SK-N-SH (cell line): ENCODE measurements at regions not wholly inside any gene's neighbourhood (a gene's known extent, or its start where the extent isn't known, plus 50 kb on each side); places are given as distances from the start of the nearest gene placed in this dataset.
A peak's percentile ranks its signal among the peaks of the same experiment; 100 is the strongest.

ENCODE experiments used
- CTCF ChIA-PET: fragments of 300-600, 350-600 bp; formaldehyde crosslinking; extraction: SDS; loops from one replicate; lab custom pipeline; 2021; lab: Yijun Ruan, JAX
- POLR2A ChIA-PET: fragments of 350-600 bp; sonication (Branson Sonifier 250); formaldehyde crosslinking; extraction: SDS; loops from one replicate; lab custom pipeline; 2020; ENCODE audit warnings: antibody characterized with exemption, inconsistent platforms; lab: Yijun Ruan, JAX
- DNase-seq: peaks from one replicate; pipeline ENCODE4 v3.0.0; 2012
- H2AFZ ChIP-seq: fragments of 200-600 bp; sonication (generic); 2 replicates; pipeline ENCODE4 v1.8.1; 2016; ENCODE audit warnings: antibody characterized with exemption, mild to moderate bottlenecking, low read depth
- H3F3A ChIP-seq: fragments of 200-600 bp; sonication (generic); replicated peaks from 2 replicates; pipeline ENCODE3; 2016; ENCODE audit warnings: antibody characterized with exemption, mild to moderate bottlenecking; ENCODE audit not compliant: insufficient read depth
- H3K27ac ChIP-seq, 2 experiments: fragments of 200-500 bp in 1 of 2; fragments of 200-600 bp in 1 of 2; sonication (Bioruptor generic) in 1 of 2; sonication (generic), shearing (Covaris generic) in 1 of 2; 2 replicates each; pipeline versions ENCODE4 v1.5.1 to v1.6.1; 2014 to 2016; ENCODE audit warnings: low read depth in 2 of 2, inconsistent platforms in 1 of 2, low read length in 1 of 2, mild to moderate bottlenecking in 1 of 2, mixed read lengths in 1 of 2
- H3K27me3 ChIP-seq: fragments of 200-600 bp; sonication (generic), shearing (Covaris generic); 2 replicates; pipeline ENCODE4 v1.6.1; 2016; ENCODE audit warnings: mixed run types; ENCODE audit not compliant: insufficient read depth
- H3K36me3 ChIP-seq, 2 experiments: fragments of 200-500 bp in 1 of 2; fragments of 200-600 bp in 1 of 2; sonication (Bioruptor generic) in 1 of 2; sonication (generic) in 1 of 2; replicated peaks in 1 of 2; 2 replicates each; pipeline versions ENCODE3 to v1.5.1; 2014 to 2016; ENCODE audit warnings: low read length in 1 of 2, mild to moderate bottlenecking in 1 of 2; ENCODE audit not compliant: insufficient read depth in 2 of 2, control insufficient read depth in 1 of 2
- H3K4me1 ChIP-seq, 2 experiments: fragments of 200-500 bp in 1 of 2; fragments of 200-600 bp in 1 of 2; sonication (Bioruptor generic) in 1 of 2; sonication (generic), shearing (Covaris generic) in 1 of 2; 2 replicates each; pipeline versions ENCODE4 v1.5.1 to v1.6.1; 2014 to 2016; ENCODE audit warnings: low read depth in 1 of 2, low read length in 1 of 2, mixed run types in 1 of 2; ENCODE audit not compliant: insufficient read depth in 2 of 2, control insufficient read depth in 1 of 2
- H3K4me2 ChIP-seq: fragments of 200-600 bp; sonication (generic), shearing (Covaris generic); 2 replicates; pipeline ENCODE4 v1.6.1; 2017; ENCODE audit warnings: mixed run types
- H3K4me3 ChIP-seq, 2 experiments: fragments of 200-500 bp in 1 of 2; fragments of 200-600 bp in 1 of 2; sonication (Bioruptor generic) in 1 of 2; sonication (generic), shearing (Covaris generic) in 1 of 2; 2 replicates each; pipeline versions ENCODE4 v1.5.1 to v1.8.1; 2014 to 2016; ENCODE audit warnings: low read depth in 2 of 2, inconsistent platforms in 1 of 2, low read length in 1 of 2, mild to moderate bottlenecking in 1 of 2, mixed read lengths in 1 of 2, moderate library complexity in 1 of 2
- H3K79me2 ChIP-seq: fragments of 200-600 bp; sonication (generic); 2 replicates; pipeline ENCODE4 v1.8.1; 2017; ENCODE audit warnings: mild to moderate bottlenecking; ENCODE audit not compliant: insufficient read depth
- H3K9ac ChIP-seq: fragments of 200-600 bp; sonication (generic); 2 replicates; pipeline ENCODE4 v1.6.1; 2017; ENCODE audit warnings: mixed run types
- H3K9me2 ChIP-seq: fragments of 200-600 bp; sonication (generic); 2 replicates; pipeline ENCODE4 v1.6.1; 2017; ENCODE audit warnings: mixed run types
- H3K9me3 ChIP-seq: fragments of 200-600 bp; sonication (generic); 2 replicates; pipeline ENCODE4 v1.6.1; 2017; ENCODE audit warnings: mixed run types, mild to moderate bottlenecking, moderate library complexity
- H4K20me1 ChIP-seq: fragments of 200-600 bp; sonication (generic); 2 replicates; pipeline ENCODE4 v1.6.1; 2017; ENCODE audit warnings: mild to moderate bottlenecking, mixed run types; ENCODE audit not compliant: insufficient read depth
- CHD2 ChIP-seq: fragments of 150-350 bp; IDR thresholded peaks from 2 replicates; pipeline ENCODE4 v1.6.1; 2018; ENCODE audit warnings: low read length; ENCODE audit not compliant: partially characterized antibody
- ELF1 ChIP-seq: IDR thresholded peaks from 2 replicates; pipeline ENCODE4 v1.4.0; 2012
- EP300 ChIP-seq, 2 experiments: IDR thresholded peaks; 2 replicates each; pipeline versions ENCODE4 v1.4.0 to v1.6.1; 2012; ENCODE audit warnings: borderline replicate concordance in 1 of 2, low read depth in 1 of 2, low read length in 1 of 2
- EZH2phosphoT487 ChIP-seq: fragments of 200-600 bp; sonication (generic); IDR thresholded peaks from 2 replicates; pipeline ENCODE4 v1.6.1; 2017; ENCODE audit warnings: low read depth, mixed run types, mild to moderate bottlenecking, antibody characterized with exemption, moderate library complexity, borderline replicate concordance
- FOSL2 ChIP-seq: IDR thresholded peaks from 2 replicates; pipeline ENCODE4 v1.4.0; 2012; ENCODE audit warnings: low read depth, mild to moderate bottlenecking, moderate library complexity, borderline replicate concordance
- FOXM1 ChIP-seq: IDR thresholded peaks from 2 replicates; pipeline ENCODE4 v1.4.0; 2012; ENCODE audit warnings: low read depth, mild to moderate bottlenecking
- GABPA ChIP-seq: IDR thresholded peaks from 2 replicates; pipeline ENCODE4 v1.4.0; 2012; ENCODE audit warnings: low read depth, mild to moderate bottlenecking
- GATA2 ChIP-seq: sonication (generic); formaldehyde crosslinking; IDR thresholded peaks from 2 replicates; pipeline ENCODE4 v1.5.0; 2020; ENCODE audit warnings: mild to moderate bottlenecking, missing genetic modification reagents
- JUND ChIP-seq: IDR thresholded peaks from 2 replicates; pipeline ENCODE4 v1.4.0; 2012
- NFIC ChIP-seq: IDR thresholded peaks from 2 replicates; pipeline ENCODE4 v1.4.0; 2012; ENCODE audit warnings: borderline replicate concordance
- POLR2AphosphoS5 ChIP-seq: IDR thresholded peaks from 2 replicates; pipeline ENCODE4 v1.6.1; 2012; ENCODE audit warnings: low read depth, low read length
- RCOR1 ChIP-seq: fragments of 150-350 bp; IDR thresholded peaks from 2 replicates; pipeline ENCODE4 v1.6.1; 2017; ENCODE audit warnings: antibody characterized with exemption, low read length
- WGBS: methylation state at CpG from one replicate; pipeline ENCODE4 v1.1.6; 2017; ENCODE audit warnings: low lambda C conversion rate; 5-methylcytosine and 5-hydroxymethylcytosine counted together
- TF ChIP-seq, protein P1 (sequence below): IDR thresholded peaks from 2 replicates; pipeline ENCODE4 v1.4.0; 2012; ENCODE audit warnings: low read depth, borderline replicate concordance

DNA sequence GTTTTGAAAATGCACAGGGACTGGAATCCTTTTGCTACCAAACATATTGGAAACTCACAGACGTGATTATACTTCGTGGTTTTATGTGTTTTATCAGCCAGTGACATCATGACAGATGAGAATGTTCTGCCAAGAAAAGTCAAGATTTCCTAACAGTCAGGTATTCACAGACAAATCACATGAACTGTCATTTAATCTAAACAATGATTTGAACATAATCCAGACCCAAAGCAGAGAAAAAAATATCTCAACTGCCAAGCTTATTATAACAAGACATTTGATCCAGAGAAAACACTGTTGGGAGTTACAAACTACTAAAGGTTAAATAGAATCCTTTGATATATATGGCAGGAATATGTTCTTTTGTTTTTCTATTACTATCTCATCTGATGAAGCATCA lies 635.9 kb upstream of the FRG1 start:
- Histone ChIP-seq H3F3A (no peaks in the 10 kb centered on the region), H3K36me3 (no peaks in the 10 kb centered on the region), H3K27me3 (no peaks in the 10 kb centered on the region), H3K4me2 (no peak overlapping the region), H3K9ac (no peak overlapping the region), H3K79me2 (no peaks in the 10 kb centered on the region), H2AFZ (no peak overlapping the region), H3K9me2 (no peaks in the 10 kb centered on the region), H4K20me1 (no peaks in the 10 kb centered on the region), H3K4me3 (no peak overlapping the region), H3K4me1 (peaks cover 0 to 10% of the 10 kb centered on the region in 2 experiments; a peak in 2 of 4 replicates), H3K27ac (peak overlapping the region in 1 of 2 experiments; percentile 94; a peak in 2 of 4 replicates), H3K9me3 (no peaks in the 10 kb centered on the region)
- peak; percentile 29 for DNase-seq
- WGBS = 0% methylated on average over 2 of the region's 2 CpGs
- TF ChIP-seq RCOR1 = peak; percentile 20; the same call in 1 of the 2 replicates
- TF ChIP-seq GABPA = no peak
- peak in 1 of 2 experiments; percentile 60; a peak in 2 of 4 replicates for TF ChIP-seq EP300 (IDR thresholded peaks at IDR 0.05; ENCODE audit: borderline replicate concordance in 1 of 2, low read depth in 1 of 2, low read length in 1 of 2)
- POLR2A ChIA-PET = no interaction called here
- CTCF ChIA-PET = no interaction called here

DNA sequence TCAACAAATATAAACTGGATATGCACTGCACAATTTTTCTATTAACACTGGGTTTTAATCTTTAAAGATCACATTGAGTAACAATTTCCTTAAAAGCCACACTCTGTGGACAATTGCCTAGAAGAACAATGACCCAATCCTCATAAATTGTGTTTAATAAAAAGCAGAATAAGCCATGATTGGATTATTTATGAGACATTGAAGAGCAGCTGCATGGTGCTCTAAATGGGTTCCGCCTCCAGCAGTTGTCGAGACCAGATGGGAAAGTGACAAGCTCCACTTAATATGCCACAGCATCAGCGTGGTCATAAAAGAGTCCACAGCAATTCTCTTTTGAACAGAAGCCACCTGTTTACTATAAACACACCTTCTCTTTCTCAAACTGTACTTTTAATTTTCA lies 635.2 kb upstream of the FRG1 start:
- no peaks in the 10 kb centered on the region for H4K20me1 ChIP-seq
- peaks cover 0 to 10% of the 10 kb centered on the region in 2 experiments; a peak in 2 of 4 replicates for H3K4me1 ChIP-seq
- no peaks in the 10 kb centered on the region for H3K79me2 ChIP-seq
- no peak overlapping the region for H3K9ac ChIP-seq
- POLR2A ChIA-PET = no interaction called here
- 5% methylated on average over 3 of the region's 3 CpGs for WGBS
- H3K9me3 ChIP-seq = no peaks in the 10 kb centered on the region
- TF ChIP-seq RCOR1 (peak; percentile 85; the same call in 1 of the 2 replicates), CHD2 (no peak), GATA2 (peak; percentile 44), EP300 (IDR thresholded peaks at IDR 0.05; ENCODE audit: borderline replicate concordance in 1 of 2, low read depth in 1 of 2, low read length in 1 of 2) (peak in 1 of 2 experiments; percentile 91; a peak in 2 of 4 replicates)
- H3K36me3 ChIP-seq = no peaks in the 10 kb centered on the region
- CTCF ChIA-PET = no interaction called here
- H3K4me2 ChIP-seq = no peak overlapping the region
- peak; percentile 73 for DNase-seq
- H2AFZ ChIP-seq = no peak overlapping the region
- no peaks in the 10 kb centered on the region for H3F3A ChIP-seq
- no peaks in the 10 kb centered on the region for H3K9me2 ChIP-seq
- peak overlapping the region in 1 of 2 experiments; percentile 94; a peak in 2 of 4 replicates for H3K27ac ChIP-seq
- H3K27me3 ChIP-seq = no peaks in the 10 kb centered on the region
- no peak overlapping the region for H3K4me3 ChIP-seq

DNA sequence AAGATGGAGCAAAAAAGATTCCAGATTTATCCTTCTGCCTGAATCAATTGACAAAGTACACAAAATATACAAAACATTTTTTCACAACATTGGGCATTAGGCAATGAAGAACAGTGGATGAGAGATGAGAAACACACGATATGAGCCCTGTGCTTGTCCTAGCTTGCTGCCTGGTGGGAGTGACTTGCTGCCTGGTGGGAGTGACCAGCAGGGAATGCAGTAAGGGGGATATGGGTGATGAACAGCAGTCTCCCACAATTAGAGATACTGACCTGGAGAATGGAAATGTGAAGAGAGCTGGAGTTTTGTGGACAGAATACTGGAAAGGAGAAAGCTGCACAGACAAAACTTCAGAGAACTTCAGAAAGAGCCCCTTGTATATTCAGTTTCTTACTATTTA lies 629.4 kb upstream of the FRG1 start:
- no peak overlapping the region for H2AFZ ChIP-seq
- ChIA-PET CTCF (no interaction called here), POLR2A (no interaction called here)
- H3K27ac ChIP-seq = no peak overlapping the region
- no peaks in the 10 kb centered on the region for H3K79me2 ChIP-seq
- no peak overlapping the region for H3K4me2 ChIP-seq
- peak; percentile 36 for DNase-seq
- no peak overlapping the region for H3K4me3 ChIP-seq
- H3K9ac ChIP-seq = no peak overlapping the region
- H3K9me3 ChIP-seq = peaks cover 3% of the 10 kb centered on the region; the same call in 1 of the 2 replicates
- no peaks in the 10 kb centered on the region for H3K36me3 ChIP-seq
- peaks cover 0 to 2% of the 10 kb centered on the region in 2 experiments; a peak in 2 of 4 replicates for H3K4me1 ChIP-seq
- H3K27me3 ChIP-seq = no peaks in the 10 kb centered on the region
- no peaks in the 10 kb centered on the region for H3K9me2 ChIP-seq
- WGBS = 23% methylated on average over 1 of the region's 1 CpG
- no peaks in the 10 kb centered on the region for H3F3A ChIP-seq
- H4K20me1 ChIP-seq = no peaks in the 10 kb centered on the region
- TF ChIP-seq POLR2AphosphoS5 (no peak), FOSL2 (no peak), ELF1 (no peak), NFIC (no peak), JUND (no peak), FOXM1 (no peak), GATA2 (no peak), EZH2phosphoT487 (no peak)
- TF ChIP-seq, protein P1, sequence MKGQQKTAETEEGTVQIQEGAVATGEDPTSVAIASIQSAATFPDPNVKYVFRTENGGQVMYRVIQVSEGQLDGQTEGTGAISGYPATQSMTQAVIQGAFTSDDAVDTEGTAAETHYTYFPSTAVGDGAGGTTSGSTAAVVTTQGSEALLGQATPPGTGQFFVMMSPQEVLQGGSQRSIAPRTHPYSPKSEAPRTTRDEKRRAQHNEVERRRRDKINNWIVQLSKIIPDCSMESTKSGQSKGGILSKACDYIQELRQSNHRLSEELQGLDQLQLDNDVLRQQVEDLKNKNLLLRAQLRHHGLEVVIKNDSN = no peak
